ENCODE measurements at regions not wholly inside any gene's neighbourhood (a gene's known extent, or its start where the extent isn't known, plus 50 kb on each side); places are given as distances from the start of the nearest gene placed in this dataset.
A peak's percentile ranks its signal among the peaks of the same experiment; 100 is the strongest.

DNA sequence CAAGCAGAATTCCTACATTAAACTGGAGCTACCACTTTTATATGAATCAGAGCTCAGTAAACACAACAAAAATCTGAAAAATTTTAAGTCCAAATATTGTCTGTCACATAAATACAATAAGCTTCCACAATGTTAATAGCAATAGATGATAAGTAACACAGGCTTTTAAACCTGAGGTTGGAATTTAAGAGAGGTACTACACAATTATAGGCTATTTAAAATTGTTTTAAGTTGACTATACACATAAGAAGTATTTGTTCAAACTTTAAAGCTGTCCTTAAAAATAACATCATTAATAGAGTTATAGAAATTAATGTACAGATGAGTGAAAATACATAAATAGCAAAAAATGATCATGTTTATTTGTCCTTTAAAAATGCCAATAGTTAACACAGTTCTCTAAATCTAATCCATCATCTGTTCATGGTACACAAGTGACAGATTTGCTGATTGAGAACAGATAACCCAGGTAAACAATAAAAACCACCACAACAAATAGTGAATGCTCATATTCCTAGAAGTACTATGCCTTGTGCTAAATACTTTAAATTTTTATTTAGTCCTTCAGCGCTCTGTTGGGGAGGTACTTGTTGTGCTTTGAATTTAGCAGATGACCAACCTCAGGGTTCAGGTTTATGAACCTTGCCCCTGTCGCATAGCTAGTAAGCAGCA is 382.3 kb upstream of the ID4 start:
- DNase-seq (ENCODE audit: low read depth): no peak

DNA sequence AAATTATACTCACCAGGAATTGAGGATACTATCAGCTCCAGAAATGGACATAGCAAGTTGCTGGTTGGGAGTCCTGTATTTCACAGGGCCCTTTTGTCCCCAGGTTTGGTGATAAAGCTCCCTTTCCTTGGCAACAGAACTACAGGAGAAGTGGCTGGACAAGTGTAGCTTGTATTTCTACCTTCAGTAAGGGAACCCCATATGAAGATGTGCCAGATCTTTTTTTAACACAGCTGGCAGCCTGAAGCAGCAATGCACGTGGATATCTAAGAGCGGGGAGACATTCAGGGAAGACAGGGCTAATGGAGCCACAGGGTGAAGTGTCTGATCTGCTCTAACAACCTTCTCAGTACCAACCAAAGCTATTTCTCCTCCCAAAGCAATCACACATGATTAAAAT is 373.9 kb upstream of the ID4 start:
- no peak for DNase-seq (ENCODE audit: low read depth)

DNA sequence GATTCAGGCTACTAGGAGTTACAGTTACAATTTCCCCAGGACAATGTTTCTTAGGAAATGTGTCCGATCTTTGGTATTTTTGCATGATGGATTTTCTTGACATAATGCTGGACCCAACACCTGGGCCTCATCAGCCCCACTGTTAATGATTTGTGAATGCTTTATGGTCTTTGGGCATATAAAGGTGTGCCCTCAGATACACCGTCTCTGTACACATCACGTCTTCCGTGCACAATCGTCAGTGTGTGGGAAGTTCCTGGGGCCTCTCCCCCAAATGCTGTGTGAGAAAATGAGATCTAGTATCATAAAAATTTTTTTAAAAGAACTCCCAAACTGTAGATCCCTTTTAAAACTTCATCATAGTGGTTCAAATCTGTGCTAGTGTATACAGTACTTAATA is 373.2 kb upstream of the ID4 start:
- no peak for DNase-seq (ENCODE audit: low read depth)

- no peak for DNase-seq (ENCODE audit: low read depth)
These were observed 371.9 kb upstream of the ID4 start for GRCh38 chr6:19465256-19465655.

GRCh38 chr6:19465760-19466159 is 371.4 kb upstream of the ID4 start:
- no peak for DNase-seq (ENCODE audit: low read depth)

- no peak for DNase-seq (ENCODE audit: low read depth)
These were observed 366.8 kb upstream of the ID4 start for GRCh38 chr6:19470333-19470732.

DNA sequence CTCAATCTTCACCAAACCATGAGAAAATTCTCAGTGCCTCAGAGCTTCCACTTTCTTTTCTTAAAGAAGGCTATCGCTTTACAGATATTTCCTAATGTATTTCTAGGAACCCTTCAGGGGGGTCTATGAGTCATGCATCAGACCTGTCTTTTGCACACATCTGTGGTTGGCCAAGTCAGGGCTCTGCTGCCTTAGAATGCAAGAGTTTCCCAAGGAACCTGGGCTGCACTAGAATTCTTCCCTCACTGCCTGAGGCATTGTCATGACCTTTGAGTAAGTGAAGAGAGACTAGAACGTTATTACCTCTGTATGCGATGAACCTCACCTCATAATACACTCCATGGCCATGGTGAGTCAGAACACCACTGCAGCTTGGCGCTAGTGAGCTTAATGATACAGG is 365.0 kb upstream of the ID4 start:
- peak; percentile 40 for DNase-seq (ENCODE audit: low read depth)

DNA sequence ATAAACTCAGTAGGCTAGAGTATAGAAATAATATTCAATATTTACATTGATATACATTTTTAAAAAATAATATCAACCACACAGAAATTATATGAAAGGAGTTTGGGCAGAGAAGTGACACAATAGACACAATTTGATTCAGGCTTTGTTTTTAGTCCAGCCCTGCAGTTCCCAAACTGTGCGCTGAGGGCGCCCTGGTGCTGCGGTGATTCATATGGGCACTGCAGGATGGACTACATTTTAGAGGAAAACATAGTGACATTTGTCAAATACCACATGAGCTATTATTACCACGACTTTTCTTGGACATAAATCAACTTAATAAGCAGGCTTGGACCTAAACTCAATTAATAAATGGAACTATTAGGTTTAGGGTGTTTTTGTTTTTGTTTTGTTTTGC is 364.3 kb upstream of the ID4 start:
- DNase-seq (ENCODE audit: low read depth): no peak

DNA sequence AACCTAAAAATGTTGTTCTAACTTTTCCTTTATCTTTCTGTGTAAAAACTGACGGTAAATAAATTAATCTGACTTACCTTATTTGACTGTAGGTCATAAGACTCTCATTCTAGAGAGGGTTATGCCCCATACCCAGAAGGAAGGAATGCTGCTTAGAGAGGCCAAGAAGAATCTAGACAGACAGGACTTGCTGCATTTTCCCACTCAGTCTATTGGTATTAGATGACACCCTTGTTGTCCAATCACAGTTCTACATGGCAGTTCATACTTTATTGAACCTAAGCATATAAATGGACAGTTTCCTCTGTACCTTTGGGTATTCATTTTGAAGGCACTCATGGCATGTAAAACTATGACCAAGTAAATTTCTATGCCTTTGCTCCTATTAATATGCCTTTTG is 359.6 kb upstream of the ID4 start:
- no peak for DNase-seq (ENCODE audit: low read depth)

DNA sequence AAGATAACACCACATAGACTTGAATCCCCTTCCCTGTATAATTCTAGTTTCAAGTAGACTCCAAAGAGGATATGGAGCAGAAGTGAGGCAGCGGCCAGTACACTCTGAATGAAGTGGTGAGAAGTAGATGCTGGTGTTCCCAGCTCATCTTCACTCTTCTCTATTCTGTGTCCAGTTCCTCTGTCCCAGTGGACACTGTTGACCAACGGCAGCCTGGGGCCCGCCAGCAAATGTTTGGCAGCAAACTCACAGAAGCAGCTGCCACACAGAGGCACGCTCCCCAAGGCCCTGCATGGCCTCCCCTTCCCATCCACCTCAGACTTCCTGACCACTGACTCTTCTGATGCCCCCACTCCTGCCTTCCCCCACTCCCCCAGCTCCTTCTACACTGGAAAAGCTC is 358.9 kb upstream of the ID4 start:
- no peak for DNase-seq (ENCODE audit: low read depth)

DNA sequence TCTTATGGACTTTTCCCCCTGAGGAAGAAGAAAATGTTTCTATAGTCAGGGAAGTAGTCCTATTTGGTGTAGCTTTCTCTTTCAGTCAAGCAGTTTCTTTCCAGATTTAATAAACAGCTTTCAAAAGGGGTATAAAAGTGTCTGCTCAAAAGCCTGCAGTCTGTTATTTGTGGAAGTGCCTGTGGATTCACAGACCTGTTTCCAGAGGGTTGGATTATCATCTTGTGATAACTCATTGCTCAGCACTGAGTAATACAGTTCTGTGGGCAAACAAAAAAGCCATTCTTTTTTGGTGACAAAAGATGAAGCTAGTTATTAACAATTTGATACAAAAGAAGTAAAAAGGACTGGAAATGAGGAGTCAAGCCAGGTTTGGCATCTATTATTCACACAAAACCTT is 358.2 kb upstream of the ID4 start:
- DNase-seq (ENCODE audit: low read depth): no peak

DNA sequence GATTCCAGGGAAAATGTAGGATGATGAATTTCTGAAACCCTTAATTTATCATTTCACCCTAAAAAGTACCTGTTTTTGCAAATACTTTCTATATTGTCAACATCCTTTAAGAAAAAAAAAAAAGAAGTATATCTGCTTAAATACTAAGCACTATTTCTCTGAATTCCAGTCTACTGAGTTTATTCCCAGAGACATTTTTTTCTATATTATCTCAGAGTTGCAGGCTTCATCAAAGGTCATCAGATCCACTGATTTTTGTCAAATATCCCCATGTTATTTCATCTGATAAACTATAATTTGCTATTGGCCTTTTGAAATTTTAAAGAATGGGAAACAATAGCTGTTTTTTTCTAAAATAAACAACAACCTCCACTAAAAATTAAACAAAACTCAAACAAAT is 357.6 kb upstream of the ID4 start:
- no peak for DNase-seq (ENCODE audit: low read depth)

- DNase-seq (ENCODE audit: low read depth): no peak
These were observed 344.3 kb upstream of the ID4 start for GRCh38 chr6:19492636-19493405.

DNA sequence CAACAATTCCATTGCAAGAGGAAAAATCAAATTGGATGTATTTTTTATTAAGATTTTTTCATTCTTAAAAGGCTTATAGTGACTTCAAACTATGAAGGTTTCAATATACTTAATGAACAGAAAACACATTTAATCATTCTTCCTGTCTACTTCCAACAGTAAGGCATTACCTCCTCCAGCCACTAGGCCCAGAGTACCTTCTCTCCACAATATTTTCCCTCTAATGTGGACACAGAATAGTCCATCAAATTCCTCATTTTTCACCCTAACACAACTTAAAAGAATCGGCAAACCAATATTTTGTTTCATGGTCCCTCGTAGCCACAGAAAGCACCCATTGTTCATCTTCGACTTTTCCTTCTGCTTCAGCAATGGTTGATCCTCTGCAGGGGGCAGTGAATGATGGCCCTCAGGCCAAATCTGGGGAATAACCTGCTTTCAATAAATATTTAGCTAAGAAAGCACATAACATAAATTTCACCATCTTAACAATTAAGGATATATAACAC is 335.4 kb upstream of the ID4 start:
- DNase-seq (ENCODE audit: low read depth): no peak

GRCh38 chr6:19502301-19502700 is 334.9 kb upstream of the ID4 start:
- no peak for DNase-seq (ENCODE audit: low read depth)

DNA sequence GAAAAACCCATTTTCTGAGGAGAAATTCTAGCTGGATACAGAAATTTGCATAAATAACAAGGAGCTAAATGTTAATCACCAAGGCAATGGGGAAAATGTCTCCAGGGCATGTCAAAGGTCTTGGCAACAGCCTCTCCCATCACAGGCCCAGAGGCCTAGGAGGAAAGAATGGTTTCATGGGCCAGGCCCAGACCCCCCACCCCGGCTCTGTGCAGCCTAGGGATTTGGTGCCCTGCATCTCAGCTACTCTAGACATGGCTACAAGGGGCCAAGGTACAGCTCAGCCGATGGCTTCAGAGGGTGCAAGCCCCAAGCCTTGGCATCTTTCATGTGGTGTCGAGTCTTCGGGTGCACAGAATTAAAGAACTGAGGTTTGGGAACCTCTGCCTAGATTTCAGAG is 321.2 kb upstream of the ID4 start:
- no peak for DNase-seq (ENCODE audit: low read depth)

DNA sequence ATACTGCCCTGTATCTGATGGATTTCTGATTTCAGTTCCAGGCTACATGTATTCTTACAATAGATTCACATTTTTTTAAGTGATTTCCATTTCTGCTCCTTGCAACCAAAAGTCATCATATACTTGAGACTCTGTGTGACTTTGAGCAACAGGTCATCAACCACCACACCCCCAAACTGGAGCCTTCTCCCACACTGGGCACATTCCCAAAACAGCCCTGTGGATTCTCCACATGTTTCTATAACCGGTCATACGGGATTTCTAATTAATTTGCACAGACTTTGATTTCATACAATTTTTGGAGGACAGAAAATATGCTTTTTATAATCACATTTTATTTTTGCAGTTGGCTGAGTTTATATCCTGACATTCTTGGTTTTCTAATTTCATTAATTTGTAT is 317.2 kb upstream of the ID4 start:
- no peak for DNase-seq (ENCODE audit: low read depth)

DNA sequence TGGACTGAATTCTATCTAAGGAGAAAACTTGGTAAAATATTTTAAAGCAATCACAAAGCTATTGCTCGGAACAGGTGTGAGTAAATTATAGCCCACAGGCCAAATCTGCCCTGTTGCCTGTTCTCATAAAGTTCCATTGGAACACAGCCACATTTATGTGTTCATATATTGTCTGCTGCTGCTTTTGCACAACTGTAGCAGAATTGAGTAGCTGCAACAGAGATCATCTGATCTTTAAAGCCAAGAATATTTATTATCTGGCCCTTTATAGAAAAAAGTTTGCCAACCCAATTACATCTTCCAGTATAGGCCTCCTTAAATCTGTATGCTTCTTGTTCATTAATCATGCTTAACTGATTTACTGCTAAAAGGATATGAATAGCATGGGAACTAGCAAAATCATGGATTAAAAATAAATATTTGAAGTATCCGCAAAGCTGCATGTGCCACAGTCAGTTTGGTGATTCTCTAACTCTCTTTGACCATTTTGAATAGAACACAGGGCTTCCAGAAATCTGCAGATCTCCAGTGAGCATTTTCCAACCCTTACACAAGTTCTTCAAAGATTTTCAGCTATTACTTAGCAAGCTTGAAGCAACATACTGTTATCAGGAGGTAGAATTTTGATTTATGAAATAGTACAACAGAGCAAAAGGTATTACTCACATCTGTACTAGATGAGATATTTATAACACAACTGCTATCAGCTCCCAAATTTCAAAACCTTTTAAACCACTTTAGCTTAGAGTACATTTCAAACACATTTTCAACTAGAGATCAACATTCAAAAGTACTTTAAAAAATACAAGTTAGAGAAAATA is 312.6 kb upstream of the ID4 start:
- DNase-seq (ENCODE audit: low read depth): no peak

- no peak for DNase-seq (ENCODE audit: low read depth)
These were observed 311.5 kb upstream of the ID4 start for GRCh38 chr6:19525673-19526072.

DNA sequence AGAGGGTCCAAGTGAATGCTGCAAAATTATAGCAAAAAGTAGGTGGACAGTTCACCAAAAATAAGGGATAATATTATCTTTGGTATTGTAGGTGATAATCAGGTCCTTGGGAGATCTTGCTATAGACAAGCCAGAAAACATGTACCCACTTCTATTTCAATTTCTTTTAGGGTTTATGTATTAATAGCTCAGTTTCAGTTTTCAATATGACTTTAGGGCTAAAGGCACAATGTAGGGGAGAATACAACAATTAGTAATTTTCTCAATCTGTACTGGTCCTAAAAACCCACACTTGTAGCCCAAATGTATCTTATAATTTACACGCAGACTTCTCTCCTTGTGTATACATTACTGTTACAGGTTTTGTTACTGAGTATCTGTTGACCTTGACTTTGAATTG is 307.0 kb upstream of the ID4 start:
- DNase-seq (ENCODE audit: low read depth): no peak

- no peak for DNase-seq (ENCODE audit: low read depth)
These were observed 301.8 kb upstream of the ID4 start for GRCh38 chr6:19535351-19535750.

- DNase-seq (ENCODE audit: low read depth): no peak
These were observed 300.3 kb upstream of the ID4 start for GRCh38 chr6:19536838-19537237.

- no peak for DNase-seq (ENCODE audit: low read depth)
These were observed 299.1 kb upstream of the ID4 start for GRCh38 chr6:19538096-19538495.
